ENCODE measurements at regions not wholly inside any gene's neighbourhood (a gene's known extent, or its start where the extent isn't known, plus 50 kb on each side); places are given as distances from the start of the nearest gene placed in this dataset.

GRCh38 chr5:2929779-2930178 lies 178.3 kb upstream of the IRX2 start:
- no peaks in the 10 kb centered on the region for H3K79me2 ChIP-seq (ENCODE audit: insufficient read depth, low read depth)
- no peak for TF ChIP-seq CTCF (conservative IDR thresholded peaks at IDR 0.05; ENCODE audit: low read depth, low read length)
- H3K27me3 ChIP-seq (ENCODE audit: insufficient read depth, low read depth) = no peaks in the 10 kb centered on the region
- no peaks in the 10 kb centered on the region for H3K36me3 ChIP-seq (ENCODE audit: insufficient read depth)
- no peak overlapping the region for H3K9ac ChIP-seq
- H4K20me1 ChIP-seq (ENCODE audit: insufficient read depth) = no peaks in the 10 kb centered on the region
- H3K4me1 ChIP-seq (ENCODE audit: low read depth, poor library complexity, severe bottlenecking) = no peaks in the 10 kb centered on the region
- H3K27ac ChIP-seq = no peak overlapping the region
- no peak overlapping the region for H3K4me2 ChIP-seq
- no peak overlapping the region for H2AFZ ChIP-seq (ENCODE audit: low read depth)
- H3K4me3 ChIP-seq (IDR thresholded peaks at IDR 0.05; ENCODE audit: insufficient read depth, low read depth, low read length) = no peak overlapping the region

- Histone ChIP-seq H3K4me3 (IDR thresholded peaks at IDR 0.05; ENCODE audit: insufficient read depth, low read depth, low read length) (no peak overlapping the region), H3K36me3 (ENCODE audit: insufficient read depth) (no peaks in the 10 kb centered on the region), H3K27ac (no peak overlapping the region), H4K20me1 (ENCODE audit: insufficient read depth) (no peaks in the 10 kb centered on the region), H3K4me2 (no peak overlapping the region), H2AFZ (ENCODE audit: low read depth) (no peak overlapping the region), H3K4me1 (ENCODE audit: low read depth, poor library complexity, severe bottlenecking) (no peaks in the 10 kb centered on the region), H3K27me3 (ENCODE audit: insufficient read depth, low read depth) (no peaks in the 10 kb centered on the region), H3K79me2 (ENCODE audit: insufficient read depth, low read depth) (no peaks in the 10 kb centered on the region), H3K9ac (no peak overlapping the region)
- no peak for TF ChIP-seq CTCF (conservative IDR thresholded peaks at IDR 0.05; ENCODE audit: low read depth, low read length)
Measured at GRCh38 chr5:2921651-2922050, 170.2 kb upstream of the IRX2 start.

GRCh38 chr5:2921176-2921575 lies 169.7 kb upstream of the IRX2 start:
- Histone ChIP-seq H2AFZ (ENCODE audit: low read depth) (no peak overlapping the region), H3K79me2 (ENCODE audit: insufficient read depth, low read depth) (no peaks in the 10 kb centered on the region), H3K4me3 (IDR thresholded peaks at IDR 0.05; ENCODE audit: insufficient read depth, low read depth, low read length) (no peak overlapping the region), H4K20me1 (ENCODE audit: insufficient read depth) (no peaks in the 10 kb centered on the region), H3K36me3 (ENCODE audit: insufficient read depth) (no peaks in the 10 kb centered on the region), H3K4me2 (no peak overlapping the region), H3K4me1 (ENCODE audit: low read depth, poor library complexity, severe bottlenecking) (no peaks in the 10 kb centered on the region), H3K9ac (no peak overlapping the region), H3K27me3 (ENCODE audit: insufficient read depth, low read depth) (no peaks in the 10 kb centered on the region), H3K27ac (no peak overlapping the region)
- TF ChIP-seq CTCF (conservative IDR thresholded peaks at IDR 0.05; ENCODE audit: low read depth, low read length) = no peak

- Histone ChIP-seq H3K27me3 (ENCODE audit: insufficient read depth, low read depth) (no peaks in the 10 kb centered on the region), H3K27ac (no peak overlapping the region)
Measured at GRCh38 chr5:2920312-2920711, 168.8 kb upstream of the IRX2 start.

More at GRCh38 chr5:2920312-2920711, 168.8 kb upstream of the IRX2 start:
- no peaks in the 10 kb centered on the region for H3K36me3 ChIP-seq (ENCODE audit: insufficient read depth)
- H3K4me1 ChIP-seq (ENCODE audit: low read depth, poor library complexity, severe bottlenecking) = no peaks in the 10 kb centered on the region
- H3K4me2 ChIP-seq = no peak overlapping the region
- H3K4me3 ChIP-seq (IDR thresholded peaks at IDR 0.05; ENCODE audit: insufficient read depth, low read depth, low read length) = no peak overlapping the region
- no peak for TF ChIP-seq CTCF (conservative IDR thresholded peaks at IDR 0.05; ENCODE audit: low read depth, low read length)
- no peak overlapping the region for H3K9ac ChIP-seq
- H3K79me2 ChIP-seq (ENCODE audit: insufficient read depth, low read depth) = no peaks in the 10 kb centered on the region
- no peaks in the 10 kb centered on the region for H4K20me1 ChIP-seq (ENCODE audit: insufficient read depth)
- H2AFZ ChIP-seq (ENCODE audit: low read depth) = no peak overlapping the region

All from KMS-11 (cell line).